ENCODE measurements at regions not wholly inside any gene's neighbourhood (a gene's known extent, or its start where the extent isn't known, plus 50 kb on each side); places are given as distances from the start of the nearest gene placed in this dataset.

DNA sequence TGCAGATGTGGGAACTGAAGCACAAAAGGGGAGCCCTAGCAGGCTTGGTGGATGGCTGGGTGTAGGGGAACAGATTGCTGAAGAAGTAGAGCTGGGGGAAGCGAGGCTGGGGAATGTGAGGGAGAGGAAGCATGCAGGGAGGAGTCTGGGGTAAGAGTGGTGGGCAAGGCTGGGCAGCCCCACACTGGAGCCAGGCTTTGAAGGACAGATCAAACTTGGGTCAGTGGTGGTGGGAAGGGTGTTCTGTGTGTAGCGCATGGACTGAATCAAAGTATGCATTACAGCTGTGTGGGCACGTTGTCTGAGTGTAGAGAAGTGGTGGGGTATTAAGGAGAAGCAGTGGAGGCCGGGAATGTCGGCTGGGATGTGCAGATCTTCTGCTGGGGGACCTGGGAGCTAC lies 116.0 kb downstream of the CYLD start:
- no peak overlapping the region for H3K9ac ChIP-seq (ENCODE audit: low read length)
- no peak overlapping the region for H3K4me3 ChIP-seq (ENCODE audit: low read length)
- no peak overlapping the region for H2AFZ ChIP-seq (ENCODE audit: low read length)
- H3K27me3 ChIP-seq (ENCODE audit: low read length) = no peaks in the 10 kb centered on the region
- peaks cover 22% of the 10 kb centered on the region for H3K4me1 ChIP-seq (ENCODE audit: insufficient read depth, low read length)
- no peaks in the 10 kb centered on the region for H3K79me2 ChIP-seq (ENCODE audit: low read length)
- CTCF ChIA-PET = no interaction called here
- TF ChIP-seq EZH2phosphoT487 (IDR thresholded peaks at IDR 0.05; ENCODE audit: borderline replicate concordance, low read length) = no peak
- no peak for TF ChIP-seq EZH2 (IDR thresholded peaks at IDR 0.05; ENCODE audit: low read length, unreplicated experiment)
- TF ChIP-seq, protein P1, sequence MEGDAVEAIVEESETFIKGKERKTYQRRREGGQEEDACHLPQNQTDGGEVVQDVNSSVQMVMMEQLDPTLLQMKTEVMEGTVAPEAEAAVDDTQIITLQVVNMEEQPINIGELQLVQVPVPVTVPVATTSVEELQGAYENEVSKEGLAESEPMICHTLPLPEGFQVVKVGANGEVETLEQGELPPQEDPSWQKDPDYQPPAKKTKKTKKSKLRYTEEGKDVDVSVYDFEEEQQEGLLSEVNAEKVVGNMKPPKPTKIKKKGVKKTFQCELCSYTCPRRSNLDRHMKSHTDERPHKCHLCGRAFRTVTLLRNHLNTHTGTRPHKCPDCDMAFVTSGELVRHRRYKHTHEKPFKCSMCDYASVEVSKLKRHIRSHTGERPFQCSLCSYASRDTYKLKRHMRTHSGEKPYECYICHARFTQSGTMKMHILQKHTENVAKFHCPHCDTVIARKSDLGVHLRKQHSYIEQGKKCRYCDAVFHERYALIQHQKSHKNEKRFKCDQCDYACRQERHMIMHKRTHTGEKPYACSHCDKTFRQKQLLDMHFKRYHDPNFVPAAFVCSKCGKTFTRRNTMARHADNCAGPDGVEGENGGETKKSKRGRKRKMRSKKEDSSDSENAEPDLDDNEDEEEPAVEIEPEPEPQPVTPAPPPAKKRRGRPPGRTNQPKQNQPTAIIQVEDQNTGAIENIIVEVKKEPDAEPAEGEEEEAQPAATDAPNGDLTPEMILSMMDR (conservative IDR thresholded peaks at IDR 0.05; ENCODE audit: low read depth, low read length) = no peak
- no peaks in the 10 kb centered on the region for H3K36me3 ChIP-seq (ENCODE audit: low read depth, low read length)
- H3K4me2 ChIP-seq (ENCODE audit: low read length) = no peak overlapping the region
- intact Hi-C loops (cut with micrococcal nuclease) = no loop called here
- no peak overlapping the region for H3K27ac ChIP-seq (ENCODE audit: low read length)
- no peak for DNase-seq
- POLR2A ChIA-PET (ENCODE audit: unreplicated experiment) = no interaction called here
- no peaks in the 10 kb centered on the region for H3K9me3 ChIP-seq (ENCODE audit: low read length)
- no peaks in the 10 kb centered on the region for H4K20me1 ChIP-seq (ENCODE audit: low read length)
- no peaks in the 10 kb centered on the region for H3K9me2 ChIP-seq (replicated peaks; ENCODE audit: low read length)
- no peak for ATAC-seq
- BruUV-seq (replicated peaks) = no TSS peak
- no peaks in the 10 kb centered on the region for H3F3A ChIP-seq (ENCODE audit: low read length, unreplicated experiment)

DNA sequence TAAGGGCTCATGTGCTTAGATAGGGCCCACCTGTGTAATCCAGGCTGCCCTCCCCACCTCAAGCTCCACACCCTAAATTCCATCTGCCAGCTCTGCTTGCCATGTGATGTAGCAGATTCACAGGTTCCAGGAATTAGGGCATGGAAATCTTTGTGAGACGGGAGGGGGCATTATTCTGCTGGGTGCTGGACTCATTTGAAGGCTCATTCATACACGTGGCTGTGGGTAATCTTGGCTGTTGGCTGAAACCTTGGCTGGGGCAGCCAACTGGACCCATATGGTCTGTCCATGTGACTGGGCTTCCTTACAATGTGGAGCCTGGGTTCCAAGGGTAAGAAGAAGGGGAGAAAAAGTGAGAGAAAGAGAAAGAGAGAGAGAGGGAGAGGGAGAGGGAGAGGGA lies 115.1 kb downstream of the CYLD start:
- Histone ChIP-seq H3K4me3 (ENCODE audit: low read length) (no peak overlapping the region), H2AFZ (ENCODE audit: low read length) (no peak overlapping the region), H3K27me3 (ENCODE audit: low read length) (no peaks in the 10 kb centered on the region), H3K4me1 (ENCODE audit: insufficient read depth, low read length) (peaks cover 13% of the 10 kb centered on the region), H3K36me3 (ENCODE audit: low read depth, low read length) (no peaks in the 10 kb centered on the region), H3F3A (ENCODE audit: low read length, unreplicated experiment) (no peaks in the 10 kb centered on the region), H3K9ac (ENCODE audit: low read length) (no peak overlapping the region), H3K9me2 (replicated peaks; ENCODE audit: low read length) (no peaks in the 10 kb centered on the region), H3K9me3 (ENCODE audit: low read length) (no peaks in the 10 kb centered on the region), H3K4me2 (ENCODE audit: low read length) (no peak overlapping the region), H4K20me1 (ENCODE audit: low read length) (no peaks in the 10 kb centered on the region), H3K79me2 (ENCODE audit: low read length) (no peaks in the 10 kb centered on the region), H3K27ac (ENCODE audit: low read length) (no peak overlapping the region)
- CTCF ChIA-PET = no interaction called here
- intact Hi-C loops (cut with micrococcal nuclease) = no loop called here
- no peak for ATAC-seq
- POLR2A ChIA-PET (ENCODE audit: unreplicated experiment) = no interaction called here
- TF ChIP-seq EZH2phosphoT487 (IDR thresholded peaks at IDR 0.05; ENCODE audit: borderline replicate concordance, low read length) (no peak), EZH2 (IDR thresholded peaks at IDR 0.05; ENCODE audit: low read length, unreplicated experiment) (no peak)
- TF ChIP-seq, protein P1 (conservative IDR thresholded peaks at IDR 0.05; ENCODE audit: low read depth, low read length) = no peak
- no TSS peak for BruUV-seq (replicated peaks)
- DNase-seq = no peak

DNA sequence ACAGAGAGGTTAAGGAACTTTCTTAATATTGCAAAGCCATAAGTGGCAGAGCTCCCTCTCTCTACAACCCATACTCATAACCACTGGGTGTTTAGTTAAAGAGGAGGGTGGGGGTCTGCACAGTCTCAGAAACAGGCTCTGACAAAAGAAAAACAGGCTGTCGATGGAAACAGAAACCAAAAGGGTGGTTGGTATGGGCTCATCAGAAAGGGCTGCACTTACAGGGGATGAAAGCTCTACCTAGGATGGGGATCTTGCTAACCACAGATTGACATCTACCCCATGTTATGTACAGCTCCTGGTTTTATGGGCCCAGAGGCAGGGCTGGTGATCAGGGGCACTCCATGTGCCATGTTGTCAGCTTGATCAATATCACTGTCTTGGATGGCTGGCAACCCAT lies 111.4 kb downstream of the CYLD start:
- ChIA-PET CTCF (no interaction called here), POLR2A (ENCODE audit: unreplicated experiment) (no interaction called here)
- H3K4me3 ChIP-seq (ENCODE audit: low read length) = no peak overlapping the region
- peaks cover 4% of the 10 kb centered on the region; the same call in 1 of the 2 replicates for H3K4me1 ChIP-seq (ENCODE audit: insufficient read depth, low read length)
- DNase-seq = no peak
- no peaks in the 10 kb centered on the region for H3K79me2 ChIP-seq (ENCODE audit: low read length)
- H3K9me3 ChIP-seq (ENCODE audit: low read length) = no peaks in the 10 kb centered on the region
- no peaks in the 10 kb centered on the region for H3F3A ChIP-seq (ENCODE audit: low read length, unreplicated experiment)
- intact Hi-C loops (cut with micrococcal nuclease) = no loop called here
- BruUV-seq (replicated peaks) = no TSS peak
- no peak overlapping the region for H3K4me2 ChIP-seq (ENCODE audit: low read length)
- no peaks in the 10 kb centered on the region for H3K9me2 ChIP-seq (replicated peaks; ENCODE audit: low read length)
- H3K27ac ChIP-seq (ENCODE audit: low read length) = no peak overlapping the region
- no peak for ATAC-seq
- TF ChIP-seq EZH2phosphoT487 (IDR thresholded peaks at IDR 0.05; ENCODE audit: borderline replicate concordance, low read length) = no peak
- no peak for TF ChIP-seq EZH2 (IDR thresholded peaks at IDR 0.05; ENCODE audit: low read length, unreplicated experiment)
- TF ChIP-seq, protein P1 (conservative IDR thresholded peaks at IDR 0.05; ENCODE audit: low read depth, low read length) = no peak
- H2AFZ ChIP-seq (ENCODE audit: low read length) = no peak overlapping the region
- no peak overlapping the region for H3K9ac ChIP-seq (ENCODE audit: low read length)
- H3K36me3 ChIP-seq (ENCODE audit: low read depth, low read length) = no peaks in the 10 kb centered on the region
- peaks cover 4% of the 10 kb centered on the region; the same call in 1 of the 2 replicates for H3K27me3 ChIP-seq (ENCODE audit: low read length)
- no peaks in the 10 kb centered on the region for H4K20me1 ChIP-seq (ENCODE audit: low read length)

Data from PC-3 (cell line).